ENCODE measurements at regions not wholly inside any gene's neighbourhood (a gene's known extent, or its start where the extent isn't known, plus 50 kb on each side); places are given as distances from the start of the nearest gene placed in this dataset.

DNA sequence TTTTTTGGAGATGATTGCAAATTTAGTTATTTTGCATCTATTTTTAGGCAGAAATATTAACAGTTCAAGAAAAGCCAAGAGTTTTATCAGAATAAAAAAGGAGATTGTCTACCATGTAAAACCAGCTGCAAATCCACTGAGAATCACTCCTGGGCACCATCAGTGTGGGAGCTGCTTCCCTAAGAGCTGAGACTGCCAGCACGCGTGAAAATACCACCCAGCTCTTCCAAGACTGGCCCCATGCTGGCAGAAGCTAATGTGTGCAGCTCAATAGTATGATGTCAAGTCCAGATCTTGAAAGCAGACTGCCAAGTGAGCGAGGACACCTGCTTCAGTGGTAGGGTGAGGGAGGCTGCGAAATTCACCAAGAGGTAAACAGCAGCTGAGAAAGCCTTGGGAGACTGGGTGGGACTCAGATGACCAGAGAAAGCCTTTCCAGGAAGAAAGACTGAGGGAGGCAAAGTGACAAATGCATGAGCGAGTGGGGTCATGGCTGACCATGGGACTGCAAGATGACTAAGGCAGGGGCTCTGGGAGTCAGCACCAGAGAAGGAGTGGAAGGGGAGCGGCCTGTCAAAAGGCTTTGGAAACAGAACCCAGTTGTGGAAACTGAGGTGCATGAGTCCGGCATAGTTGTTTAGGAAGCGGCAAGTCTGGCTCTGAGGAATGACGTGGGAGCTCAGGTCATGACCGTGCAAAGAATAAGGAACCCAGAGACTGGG is 200.9 kb downstream of the GADD45G start:
- no peak for TF ChIP-seq POLR2A (IDR thresholded peaks at IDR 0.05)
- TF ChIP-seq, protein P1, sequence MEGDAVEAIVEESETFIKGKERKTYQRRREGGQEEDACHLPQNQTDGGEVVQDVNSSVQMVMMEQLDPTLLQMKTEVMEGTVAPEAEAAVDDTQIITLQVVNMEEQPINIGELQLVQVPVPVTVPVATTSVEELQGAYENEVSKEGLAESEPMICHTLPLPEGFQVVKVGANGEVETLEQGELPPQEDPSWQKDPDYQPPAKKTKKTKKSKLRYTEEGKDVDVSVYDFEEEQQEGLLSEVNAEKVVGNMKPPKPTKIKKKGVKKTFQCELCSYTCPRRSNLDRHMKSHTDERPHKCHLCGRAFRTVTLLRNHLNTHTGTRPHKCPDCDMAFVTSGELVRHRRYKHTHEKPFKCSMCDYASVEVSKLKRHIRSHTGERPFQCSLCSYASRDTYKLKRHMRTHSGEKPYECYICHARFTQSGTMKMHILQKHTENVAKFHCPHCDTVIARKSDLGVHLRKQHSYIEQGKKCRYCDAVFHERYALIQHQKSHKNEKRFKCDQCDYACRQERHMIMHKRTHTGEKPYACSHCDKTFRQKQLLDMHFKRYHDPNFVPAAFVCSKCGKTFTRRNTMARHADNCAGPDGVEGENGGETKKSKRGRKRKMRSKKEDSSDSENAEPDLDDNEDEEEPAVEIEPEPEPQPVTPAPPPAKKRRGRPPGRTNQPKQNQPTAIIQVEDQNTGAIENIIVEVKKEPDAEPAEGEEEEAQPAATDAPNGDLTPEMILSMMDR (IDR thresholded peaks at IDR 0.05): no peak

All from upper lobe of left lung (tissue), 4 donors.